CD4-positive, alpha-beta T cell treated with Interleukin-12 subunit alpha and Interleukin-12 subunit beta, for 1 hour (primary cell): ENCODE measurements at regions not wholly inside any gene's neighbourhood (a gene's known extent, or its start where the extent isn't known, plus 50 kb on each side); places are given as distances from the start of the nearest gene placed in this dataset.

Source experiments
- DNase-seq: peaks from one replicate; pipeline ENCODE4 v3.0.0-alpha.2; 2020

GRCh38 chr2:137826373-137827372, 137.6 kb upstream of the HNMT start:
- DNase-seq, result no peak

GRCh38 chr2:137828624-137829023, 135.6 kb upstream of the HNMT start:
- no peak for DNase-seq

- DNase-seq, result no peak
Measured at GRCh38 chr2:137829251-137829650, 135.0 kb upstream of the HNMT start.

GRCh38 chr2:137834760-137835379, 129.4 kb upstream of the HNMT start:
- no peak for DNase-seq

- no peak for DNase-seq
Measured at GRCh38 chr2:137836671-137837070, 127.6 kb upstream of the HNMT start.

GRCh38 chr2:137837830-137838229, 126.4 kb upstream of the HNMT start:
- no peak for DNase-seq

- DNase-seq, result peak; percentile 43
Measured at GRCh38 chr2:137838255-137839092, 125.8 kb upstream of the HNMT start.

- no peak for DNase-seq
Measured at GRCh38 chr2:137842430-137842829, 121.8 kb upstream of the HNMT start.

- DNase-seq, result no peak
Measured at GRCh38 chr2:137842952-137843351, 121.3 kb upstream of the HNMT start.

- no peak for DNase-seq
Measured at GRCh38 chr2:137845422-137845821, 118.9 kb upstream of the HNMT start.

- DNase-seq, result no peak
Measured at GRCh38 chr2:137846993-137847392, 117.3 kb upstream of the HNMT start.

- DNase-seq, result no peak
Measured at GRCh38 chr2:137847443-137847842, 116.8 kb upstream of the HNMT start.

GRCh38 chr2:137857881-137858280, 106.4 kb upstream of the HNMT start:
- no peak for DNase-seq

- DNase-seq, result no peak
Measured at GRCh38 chr2:137862651-137863050, 101.6 kb upstream of the HNMT start.

GRCh38 chr2:137865954-137866540, 98.2 kb upstream of the HNMT start:
- peak; percentile 51 for DNase-seq

- no peak for DNase-seq
Measured at GRCh38 chr2:137870682-137871081, 93.6 kb upstream of the HNMT start.

- DNase-seq, result no peak
Measured at GRCh38 chr2:137872577-137872976, 91.7 kb upstream of the HNMT start.

- DNase-seq, result no peak
Measured at GRCh38 chr2:137873536-137874244, 90.6 kb upstream of the HNMT start.

- no peak for DNase-seq
Measured at GRCh38 chr2:137879121-137879520, 85.2 kb upstream of the HNMT start.

GRCh38 chr2:137881711-137882110, 82.6 kb upstream of the HNMT start:
- no peak for DNase-seq

- DNase-seq, result no peak
Measured at GRCh38 chr2:137886083-137886831, 78.0 kb upstream of the HNMT start.
